GM12874 (cell line): ENCODE measurements at regions not wholly inside any gene's neighbourhood (a gene's known extent, or its start where the extent isn't known, plus 50 kb on each side); places are given as distances from the start of the nearest gene placed in this dataset.

ENCODE experiments used
- TF ChIP-seq, protein P1 (sequence below): IDR thresholded peaks from 2 replicates; pipeline ENCODE4 v1.5.1; 2011; ENCODE audit warnings: low read depth, mild to moderate bottlenecking, control low read depth, low read length, moderate library complexity; ENCODE audit not compliant: insufficient read depth

DNA sequence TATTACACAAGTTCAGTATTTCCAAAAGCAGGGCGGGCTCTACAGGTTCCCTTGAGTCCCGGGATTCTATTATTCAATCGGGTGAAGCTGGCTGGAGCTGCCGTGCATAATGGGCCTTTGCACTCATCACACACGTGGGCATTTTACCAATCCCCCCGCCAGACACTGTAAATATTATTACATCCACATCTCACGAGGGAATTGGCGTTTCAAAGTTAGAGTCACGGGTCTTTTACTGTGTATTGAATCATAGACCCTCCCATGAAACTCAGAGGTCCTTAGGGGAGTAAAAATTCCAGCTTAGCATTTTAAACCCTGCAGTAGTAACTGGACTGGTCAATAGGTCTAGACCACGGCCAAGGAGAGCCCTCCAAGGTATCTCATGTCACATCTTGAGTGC is 70.3 kb downstream of the MAP1LC3B2 start:
- TF ChIP-seq, protein P1, sequence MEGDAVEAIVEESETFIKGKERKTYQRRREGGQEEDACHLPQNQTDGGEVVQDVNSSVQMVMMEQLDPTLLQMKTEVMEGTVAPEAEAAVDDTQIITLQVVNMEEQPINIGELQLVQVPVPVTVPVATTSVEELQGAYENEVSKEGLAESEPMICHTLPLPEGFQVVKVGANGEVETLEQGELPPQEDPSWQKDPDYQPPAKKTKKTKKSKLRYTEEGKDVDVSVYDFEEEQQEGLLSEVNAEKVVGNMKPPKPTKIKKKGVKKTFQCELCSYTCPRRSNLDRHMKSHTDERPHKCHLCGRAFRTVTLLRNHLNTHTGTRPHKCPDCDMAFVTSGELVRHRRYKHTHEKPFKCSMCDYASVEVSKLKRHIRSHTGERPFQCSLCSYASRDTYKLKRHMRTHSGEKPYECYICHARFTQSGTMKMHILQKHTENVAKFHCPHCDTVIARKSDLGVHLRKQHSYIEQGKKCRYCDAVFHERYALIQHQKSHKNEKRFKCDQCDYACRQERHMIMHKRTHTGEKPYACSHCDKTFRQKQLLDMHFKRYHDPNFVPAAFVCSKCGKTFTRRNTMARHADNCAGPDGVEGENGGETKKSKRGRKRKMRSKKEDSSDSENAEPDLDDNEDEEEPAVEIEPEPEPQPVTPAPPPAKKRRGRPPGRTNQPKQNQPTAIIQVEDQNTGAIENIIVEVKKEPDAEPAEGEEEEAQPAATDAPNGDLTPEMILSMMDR = no peak

DNA sequence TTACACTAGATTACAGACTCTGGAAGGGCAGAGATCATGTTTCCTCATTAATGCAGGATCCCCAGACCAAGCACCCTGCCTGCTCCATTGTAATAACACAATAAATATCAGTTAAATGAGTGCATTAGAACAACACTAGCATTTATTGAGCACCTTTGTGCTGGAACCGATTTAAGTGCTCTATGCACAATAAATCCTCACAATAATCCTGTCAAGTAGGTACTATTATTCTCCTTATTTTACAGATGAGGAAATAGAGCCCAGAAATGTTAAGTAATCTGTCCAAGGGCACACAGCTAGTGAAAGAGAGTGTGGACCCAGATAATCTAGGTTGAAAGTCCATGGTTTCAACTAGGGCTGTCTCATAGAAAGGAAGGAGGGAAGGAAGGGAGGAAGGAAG is 69.8 kb downstream of the MAP1LC3B2 start:
- TF ChIP-seq, protein P1 = no peak

DNA sequence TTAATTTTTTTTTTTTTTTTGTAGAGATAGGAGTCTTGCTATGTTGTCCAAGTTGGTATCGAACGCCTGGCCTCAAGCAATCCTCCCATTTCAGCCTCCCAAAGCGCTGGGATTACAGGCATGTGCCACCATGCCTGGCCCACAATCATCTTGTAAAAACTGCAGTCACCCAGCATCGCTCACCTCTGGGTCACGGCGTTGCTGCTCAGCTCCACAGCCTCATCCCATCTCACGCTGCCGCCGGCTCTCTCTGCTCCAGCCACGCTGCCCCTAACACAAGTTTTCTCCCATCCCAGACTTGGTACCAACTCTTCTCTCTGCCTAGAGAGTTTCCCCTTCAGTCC is 69.2 kb downstream of the MAP1LC3B2 start:
- TF ChIP-seq, protein P1 = no peak
